DOHH2 (cell line): ENCODE measurements at regions not wholly inside any gene's neighbourhood (a gene's known extent, or its start where the extent isn't known, plus 50 kb on each side); places are given as distances from the start of the nearest gene placed in this dataset.

Experiments
- EZH2phosphoT487 ChIP-seq: fragments of 200-600 bp; sonication (generic); IDR thresholded peaks from 2 replicates; pipeline ENCODE4 v1.6.1; 2017; ENCODE audit warnings: borderline replicate concordance, mild to moderate bottlenecking, antibody characterized with exemption, low read length, moderate library complexity, mixed read lengths
- TF ChIP-seq, protein P1 (sequence below): fragments of 200-600 bp; sonication (generic); IDR thresholded peaks from one replicate; pipeline ENCODE4 v1.5.1; 2014; ENCODE audit warnings: antibody characterized with exemption, mild to moderate bottlenecking, low read depth, low read length; ENCODE audit not compliant: poor library complexity, severe bottlenecking

GRCh38 chr6:149244105-149244504 is 73.4 kb upstream of the TAB2 start:
- TF ChIP-seq, protein P1, sequence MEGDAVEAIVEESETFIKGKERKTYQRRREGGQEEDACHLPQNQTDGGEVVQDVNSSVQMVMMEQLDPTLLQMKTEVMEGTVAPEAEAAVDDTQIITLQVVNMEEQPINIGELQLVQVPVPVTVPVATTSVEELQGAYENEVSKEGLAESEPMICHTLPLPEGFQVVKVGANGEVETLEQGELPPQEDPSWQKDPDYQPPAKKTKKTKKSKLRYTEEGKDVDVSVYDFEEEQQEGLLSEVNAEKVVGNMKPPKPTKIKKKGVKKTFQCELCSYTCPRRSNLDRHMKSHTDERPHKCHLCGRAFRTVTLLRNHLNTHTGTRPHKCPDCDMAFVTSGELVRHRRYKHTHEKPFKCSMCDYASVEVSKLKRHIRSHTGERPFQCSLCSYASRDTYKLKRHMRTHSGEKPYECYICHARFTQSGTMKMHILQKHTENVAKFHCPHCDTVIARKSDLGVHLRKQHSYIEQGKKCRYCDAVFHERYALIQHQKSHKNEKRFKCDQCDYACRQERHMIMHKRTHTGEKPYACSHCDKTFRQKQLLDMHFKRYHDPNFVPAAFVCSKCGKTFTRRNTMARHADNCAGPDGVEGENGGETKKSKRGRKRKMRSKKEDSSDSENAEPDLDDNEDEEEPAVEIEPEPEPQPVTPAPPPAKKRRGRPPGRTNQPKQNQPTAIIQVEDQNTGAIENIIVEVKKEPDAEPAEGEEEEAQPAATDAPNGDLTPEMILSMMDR, result no peak
- TF ChIP-seq EZH2phosphoT487, result no peak
